SK-N-SH treated with all-trans-retinoic acid at 6 μM for 48 hours (cell line): ENCODE measurements at regions not wholly inside any gene's neighbourhood (a gene's known extent, or its start where the extent isn't known, plus 50 kb on each side); places are given as distances from the start of the nearest gene placed in this dataset.

ENCODE experiments used
- ATAC-seq: fragments of 200-7000 bp; cut with Tn5 transposase; 3 replicates; pipeline ENCODE4 v1.9.1; 2020; ENCODE audit warnings: mild to moderate bottlenecking, moderate library complexity
- CREB5 ChIP-seq: fragments of 250-450 bp; sonication (Bioruptor Pico); IDR thresholded peaks from 2 replicates; pipeline ENCODE4 v1.5.1; 2020; ENCODE audit warnings: low read depth, mild to moderate bottlenecking, moderate library complexity
- CSDC2 ChIP-seq: fragments of 250-450 bp; sonication (Bioruptor Pico); IDR thresholded peaks from 2 replicates; pipeline ENCODE4 v1.5.0; 2020; ENCODE audit warnings: mild to moderate bottlenecking, moderate library complexity
- CSRNP3 ChIP-seq: fragments of 250-450 bp; sonication (Bioruptor Pico); IDR thresholded peaks from 2 replicates; pipeline ENCODE4 v1.5.1; 2021; ENCODE audit warnings: mild to moderate bottlenecking, moderate library complexity
- ESRRG ChIP-seq: fragments of 250-450 bp; sonication (Bioruptor Pico); IDR thresholded peaks from 2 replicates; pipeline ENCODE4 v1.6.1; 2021; ENCODE audit warnings: mild to moderate bottlenecking
- GLIS3 ChIP-seq: fragments of 250-450 bp; sonication (Bioruptor Pico); IDR thresholded peaks from 2 replicates; pipeline ENCODE4 v1.5.0; 2020; ENCODE audit warnings: mild to moderate bottlenecking, moderate library complexity
- ISL1 ChIP-seq: fragments of 250-450 bp; sonication (Bioruptor Pico); IDR thresholded peaks from 2 replicates; pipeline ENCODE4 v2.1.2; 2022; ENCODE audit warnings: mild to moderate bottlenecking, moderate library complexity
- OSR1 ChIP-seq: fragments of 250-450 bp; sonication (Bioruptor Pico); IDR thresholded peaks from 2 replicates; pipeline ENCODE4 v1.8.0; 2022; ENCODE audit warnings: moderate library complexity, mild to moderate bottlenecking, inconsistent platforms
- PATZ1 ChIP-seq: fragments of 250-450 bp; sonication (Bioruptor Pico); IDR thresholded peaks from 2 replicates; pipeline ENCODE4 v1.8.0; 2020; ENCODE audit warnings: mild to moderate bottlenecking, moderate library complexity, borderline replicate concordance
- POU6F1 ChIP-seq: fragments of 250-450 bp; sonication (Bioruptor Pico); IDR thresholded peaks from 2 replicates; pipeline ENCODE4 v1.8.0; 2021; ENCODE audit warnings: low read depth, mild to moderate bottlenecking, moderate library complexity, borderline replicate concordance
- PPARA ChIP-seq: fragments of 250-450 bp; sonication (Bioruptor Pico); IDR thresholded peaks from 2 replicates; pipeline ENCODE4 v1.5.0; 2020; ENCODE audit warnings: mild to moderate bottlenecking, borderline replicate concordance
- RARB ChIP-seq: fragments of 250-450 bp; sonication (Bioruptor Pico); IDR thresholded peaks from 2 replicates; pipeline ENCODE4 v1.8.0; 2021; ENCODE audit warnings: mild to moderate bottlenecking, moderate library complexity
- SNAI2 ChIP-seq: fragments of 250-450 bp; sonication (Bioruptor Pico); IDR thresholded peaks from 2 replicates; pipeline ENCODE4 v1.5.0; 2020; ENCODE audit warnings: mild to moderate bottlenecking, moderate library complexity
- TOX ChIP-seq: fragments of 250-450 bp; sonication (Bioruptor Pico); IDR thresholded peaks from 2 replicates; pipeline ENCODE4 v1.8.0; 2021; ENCODE audit warnings: mild to moderate bottlenecking, moderate library complexity, borderline replicate concordance
- TSHZ2 ChIP-seq: fragments of 250-450 bp; sonication (Bioruptor Pico); IDR thresholded peaks from 2 replicates; pipeline ENCODE4 v1.5.0; 2020; ENCODE audit warnings: mild to moderate bottlenecking, moderate library complexity
- ZC3H10 ChIP-seq: fragments of 250-450 bp; sonication (Bioruptor Pico); IDR thresholded peaks from 2 replicates; pipeline ENCODE4 v1.5.1; 2021; ENCODE audit warnings: mild to moderate bottlenecking, moderate library complexity
- ZFP3 ChIP-seq: fragments of 250-450 bp; sonication (Bioruptor Pico); IDR thresholded peaks from 2 replicates; pipeline ENCODE4 v1.5.0; 2020; ENCODE audit warnings: mild to moderate bottlenecking, moderate library complexity
- ZFP30 ChIP-seq: fragments of 450-650 bp; formaldehyde crosslinking; IDR thresholded peaks from 2 replicates; pipeline ENCODE4 v1.5.0; 2022; ENCODE audit warnings: mild to moderate bottlenecking, moderate library complexity
- ZNF565 ChIP-seq: fragments of 450-650 bp; formaldehyde crosslinking; conservative IDR thresholded peaks from 2 replicates; pipeline ENCODE4 v1.5.0; 2020; ENCODE audit warnings: low read depth, mild to moderate bottlenecking, moderate library complexity
- ZNF70 ChIP-seq: fragments of 450-650 bp; formaldehyde crosslinking; IDR thresholded peaks from 2 replicates; pipeline ENCODE4 v1.5.0; 2020; ENCODE audit warnings: mild to moderate bottlenecking, moderate library complexity
- ZNF8 ChIP-seq: fragments of 450-650 bp; formaldehyde crosslinking; IDR thresholded peaks from 2 replicates; pipeline ENCODE4 v1.5.0; 2020; ENCODE audit warnings: mild to moderate bottlenecking, moderate library complexity

- TF ChIP-seq ZNF565 (no peak), ESRRG (CRISPR knock-in tag) (no peak), PATZ1 (no peak), ISL1 (CRISPR knock-in tag) (no peak)
Measured at GRCh38 chr12:54723379-54724256, 75.5 kb upstream of the DCD start (continued).

- ATAC-seq: no peak
- TF ChIP-seq ZFP3 (CRISPR knock-in tag) (no peak), ZNF565 (no peak), ZFP30 (no peak), ZC3H10 (CRISPR knock-in tag) (no peak), RARB (no peak), CSRNP3 (CRISPR knock-in tag) (no peak), CREB5 (no peak), ESRRG (CRISPR knock-in tag) (no peak), ZNF8 (CRISPR knock-in tag) (no peak), PPARA (CRISPR knock-in tag) (no peak), ISL1 (CRISPR knock-in tag) (no peak), TOX (CRISPR knock-in tag) (no peak), GLIS3 (CRISPR knock-in tag) (no peak), CSDC2 (CRISPR knock-in tag) (no peak), OSR1 (CRISPR knock-in tag) (no peak)
Measured at GRCh38 chr12:54721312-54721711, 73.1 kb upstream of the DCD start.

- ATAC-seq: no peak
- TF ChIP-seq ZNF70: no peak
- TF ChIP-seq POU6F1 (CRISPR knock-in tag): no peak
- no peak for TF ChIP-seq TSHZ2 (CRISPR knock-in tag)
- TF ChIP-seq OSR1 (CRISPR knock-in tag): no peak
- no peak for TF ChIP-seq PPARA (CRISPR knock-in tag)
- TF ChIP-seq GLIS3 (CRISPR knock-in tag): no peak
- no peak for TF ChIP-seq ZFP30
- no peak for TF ChIP-seq ZFP3 (CRISPR knock-in tag)
- TF ChIP-seq SNAI2 (CRISPR knock-in tag): no peak
- no peak for TF ChIP-seq CSDC2 (CRISPR knock-in tag)
Measured at GRCh38 chr12:54719691-54720090, 71.5 kb upstream of the DCD start.
